Gastrocnemius medialis (tissue), 4 donors: ENCODE measurements at regions not wholly inside any gene's neighbourhood (a gene's known extent, or its start where the extent isn't known, plus 50 kb on each side); places are given as distances from the start of the nearest gene placed in this dataset.
"Not testable (repeated sequence)": the region's sequence is repeated elsewhere in the genome, so short reads cannot be mapped to it uniquely, and the experiment has no call there.

Experiments used
- POLR2A ChIP-seq, 2 donors: fragments of 450-650 bp; IDR thresholded peaks; one replicate each; pipeline ENCODE4 v1.6.1; 2017; ENCODE audit warnings: antibody characterized with exemption in 2 of 2, mild to moderate bottlenecking in 2 of 2, moderate library complexity in 2 of 2
- TF ChIP-seq, protein P1 (sequence below), 5 experiments: fragments of 450-650 bp in 3 of 5; fragments of 200-600 bp in 2 of 5; sonication (generic) in 2 of 5; IDR thresholded peaks in 4 of 5; conservative IDR thresholded peaks in 1 of 5; 1 replicate in 4 of 5; 2 replicates in 1 of 5; pipeline ENCODE4 v1.5.1; 2016 to 2019; ENCODE audit warnings: antibody characterized with exemption in 5 of 5, mild to moderate bottlenecking in 3 of 5, moderate library complexity in 3 of 5

GRCh38 chr20:40911152-40911551, 117.5 kb upstream of the TOP1 start:
- TF ChIP-seq, protein P1, sequence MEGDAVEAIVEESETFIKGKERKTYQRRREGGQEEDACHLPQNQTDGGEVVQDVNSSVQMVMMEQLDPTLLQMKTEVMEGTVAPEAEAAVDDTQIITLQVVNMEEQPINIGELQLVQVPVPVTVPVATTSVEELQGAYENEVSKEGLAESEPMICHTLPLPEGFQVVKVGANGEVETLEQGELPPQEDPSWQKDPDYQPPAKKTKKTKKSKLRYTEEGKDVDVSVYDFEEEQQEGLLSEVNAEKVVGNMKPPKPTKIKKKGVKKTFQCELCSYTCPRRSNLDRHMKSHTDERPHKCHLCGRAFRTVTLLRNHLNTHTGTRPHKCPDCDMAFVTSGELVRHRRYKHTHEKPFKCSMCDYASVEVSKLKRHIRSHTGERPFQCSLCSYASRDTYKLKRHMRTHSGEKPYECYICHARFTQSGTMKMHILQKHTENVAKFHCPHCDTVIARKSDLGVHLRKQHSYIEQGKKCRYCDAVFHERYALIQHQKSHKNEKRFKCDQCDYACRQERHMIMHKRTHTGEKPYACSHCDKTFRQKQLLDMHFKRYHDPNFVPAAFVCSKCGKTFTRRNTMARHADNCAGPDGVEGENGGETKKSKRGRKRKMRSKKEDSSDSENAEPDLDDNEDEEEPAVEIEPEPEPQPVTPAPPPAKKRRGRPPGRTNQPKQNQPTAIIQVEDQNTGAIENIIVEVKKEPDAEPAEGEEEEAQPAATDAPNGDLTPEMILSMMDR (IDR thresholded peaks at IDR 0.05 in 4 of 5, conservative IDR thresholded peaks at IDR 0.05 in 1 of 5), result not testable (repeated sequence)
- not testable (repeated sequence) for TF ChIP-seq POLR2A (IDR thresholded peaks at IDR 0.05)
